ENCODE measurements at regions not wholly inside any gene's neighbourhood (a gene's known extent, or its start where the extent isn't known, plus 50 kb on each side); places are given as distances from the start of the nearest gene placed in this dataset.

GRCh38 chr1:71222668-71223067 is 141.8 kb upstream of the ZRANB2 start:
- POLR2A ChIA-PET, result no interaction called here

More at GRCh38 chr1:71222668-71223067, 141.8 kb upstream of the ZRANB2 start:
- H3K27ac ChIP-seq (ENCODE audit: extremely low read depth, low read depth, low read length), result no peak overlapping the region
- H3K36me3 ChIP-seq (ENCODE audit: control insufficient read depth in 2 of 2, insufficient read depth in 1 of 2, low read length in 2 of 2), result no peaks in the 10 kb centered on the region
- TF ChIP-seq ZNF645 (tag by site-specific recombination; IDR thresholded peaks at IDR 0.05) (no peak), ZNF280C (tag by site-specific recombination; IDR thresholded peaks at IDR 0.05) (no peak), ZNF121 (tag by site-specific recombination; IDR thresholded peaks at IDR 0.05) (no peak), PRDM1 (tag by site-specific recombination; IDR thresholded peaks at IDR 0.05) (no peak), ZNF248 (tag by site-specific recombination; IDR thresholded peaks at IDR 0.05) (no peak), ZNF621 (tag by site-specific recombination; IDR thresholded peaks at IDR 0.05) (no peak), GLIS1 (tag by site-specific recombination; IDR thresholded peaks at IDR 0.05) (no peak), ELK4 (IDR thresholded peaks at IDR 0.05; ENCODE audit: borderline replicate concordance, low read depth, low read length) (no peak), ZNF521 (tag by site-specific recombination; IDR thresholded peaks at IDR 0.05) (no peak), ZNF654 (tag by site-specific recombination; IDR thresholded peaks at IDR 0.05; ENCODE audit: low read depth) (no peak), ZNF518A (tag by site-specific recombination; conservative IDR thresholded peaks at IDR 0.05; ENCODE audit: low read depth) (no peak), ZNF239 (tag by site-specific recombination; IDR thresholded peaks at IDR 0.05) (no peak), HOXD13 (CRISPR knock-in tag; IDR thresholded peaks at IDR 0.05; ENCODE audit: borderline replicate concordance) (no peak), ZNF626 (tag by site-specific recombination; IDR thresholded peaks at IDR 0.05) (no peak), ZNF23 (tag by site-specific recombination; IDR thresholded peaks at IDR 0.05; ENCODE audit: borderline replicate concordance) (no peak), ZNF433 (tag by site-specific recombination; IDR thresholded peaks at IDR 0.05; ENCODE audit: low read depth) (no peak), ZNF548 (tag by site-specific recombination; IDR thresholded peaks at IDR 0.05) (no peak), BCL11B (tag by site-specific recombination; IDR thresholded peaks at IDR 0.05; ENCODE audit: low read depth) (no peak), ZNF558 (tag by site-specific recombination; IDR thresholded peaks at IDR 0.05) (no peak)
- no peaks in the 10 kb centered on the region for H3K4me1 ChIP-seq (ENCODE audit: control insufficient read depth, insufficient read depth, low read length)
- no peaks in the 10 kb centered on the region for H3K9me3 ChIP-seq (ENCODE audit: control insufficient read depth, insufficient read depth, low read depth, low read length)
- H3K4me3 ChIP-seq (ENCODE audit: low read depth, low read length), result no peak overlapping the region
- CTCF ChIA-PET, result no interaction called here
